ENCODE measurements at regions not wholly inside any gene's neighbourhood (a gene's known extent, or its start where the extent isn't known, plus 50 kb on each side); places are given as distances from the start of the nearest gene placed in this dataset.
A peak's percentile ranks its signal among the peaks of the same experiment; 100 is the strongest.
"Not testable (repeated sequence)": the region's sequence is repeated elsewhere in the genome, so short reads cannot be mapped to it uniquely, and the experiment has no call there.

DNA sequence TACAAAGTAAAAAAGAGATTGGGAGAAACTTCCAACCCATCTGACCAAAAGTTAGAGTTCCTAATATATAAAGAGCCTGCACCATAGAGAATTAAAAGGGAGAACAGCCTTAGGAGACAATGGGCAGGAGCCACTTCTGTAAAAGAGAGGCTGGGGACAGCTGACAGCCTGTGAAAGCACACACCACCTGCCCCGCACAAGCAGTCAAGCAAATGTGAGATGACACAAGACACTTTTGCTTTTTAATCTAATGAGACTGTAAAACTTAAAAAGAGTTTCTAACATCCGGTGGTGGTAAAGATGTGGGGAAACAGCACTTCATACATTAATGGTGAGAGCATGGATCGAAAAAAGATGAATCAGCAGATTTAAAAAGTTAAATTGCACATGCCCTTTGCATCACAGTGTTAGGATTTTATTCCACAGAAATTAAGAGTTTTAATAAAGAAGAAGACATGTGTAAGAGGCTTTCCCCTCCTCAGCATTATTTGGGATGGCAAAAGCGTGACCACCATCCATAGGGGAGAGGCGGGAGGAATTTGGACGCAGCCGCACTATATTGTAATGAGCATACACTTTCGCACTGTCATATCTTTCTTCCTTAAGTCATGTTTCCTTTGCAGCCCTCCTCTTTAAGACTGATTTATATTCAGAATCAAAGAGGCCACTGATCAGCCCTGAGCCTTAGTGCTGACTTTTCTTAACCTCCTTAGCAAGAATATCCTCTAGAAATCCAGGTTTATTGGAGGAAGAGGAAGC, 322.2 kb upstream of the CHRNA7 start:
- DNase-seq: not testable (repeated sequence)

DNA sequence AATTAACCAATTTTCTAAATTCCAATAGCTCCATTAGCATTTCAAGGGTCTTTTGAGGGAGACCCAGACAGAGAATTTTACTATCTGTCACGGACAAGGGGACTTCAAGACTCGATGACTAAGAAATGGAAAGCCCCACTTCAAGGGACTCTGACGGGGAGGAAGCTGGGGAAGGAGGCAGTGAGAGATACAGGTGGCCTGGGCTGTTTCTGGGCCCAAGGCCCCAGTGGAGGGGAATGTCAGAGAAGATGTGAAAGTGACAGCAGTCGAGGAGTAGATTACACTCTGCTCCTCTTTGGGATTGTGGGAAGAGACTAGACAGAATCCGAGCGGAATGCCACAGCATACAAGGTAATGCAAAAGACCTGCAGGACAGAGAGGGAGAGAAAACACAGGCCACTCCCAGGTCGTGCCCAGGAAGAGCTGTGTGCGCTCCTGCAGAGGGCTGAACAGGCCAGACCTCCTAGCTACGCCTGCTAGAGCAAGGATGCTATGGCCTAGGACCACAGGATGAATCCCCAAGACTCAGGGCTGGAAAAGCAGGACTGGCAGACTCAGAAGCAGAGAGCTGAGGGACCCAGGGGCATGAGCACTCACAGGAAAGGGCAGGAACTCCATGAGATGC, 321.5 kb upstream of the CHRNA7 start:
- not testable (repeated sequence) for DNase-seq

DNA sequence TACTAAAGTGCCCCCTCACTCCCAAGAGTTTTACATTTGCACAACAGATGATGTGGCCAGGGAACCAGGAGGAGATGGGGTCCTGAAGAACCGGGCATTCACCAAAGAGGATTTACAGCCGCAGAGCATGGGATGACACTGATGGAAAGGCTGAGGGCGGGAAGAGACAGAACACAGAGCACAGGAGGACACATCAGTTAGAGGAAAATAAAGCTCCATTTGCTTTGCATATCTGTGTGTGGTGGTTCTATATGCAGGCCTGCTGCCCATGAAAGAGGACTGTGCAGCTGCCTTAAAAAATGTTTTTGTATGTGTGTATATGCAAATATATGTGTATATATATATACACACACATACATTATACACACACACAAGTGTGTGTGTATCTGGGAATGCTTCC, 320.8 kb upstream of the CHRNA7 start:
- DNase-seq: not testable (repeated sequence)

DNA sequence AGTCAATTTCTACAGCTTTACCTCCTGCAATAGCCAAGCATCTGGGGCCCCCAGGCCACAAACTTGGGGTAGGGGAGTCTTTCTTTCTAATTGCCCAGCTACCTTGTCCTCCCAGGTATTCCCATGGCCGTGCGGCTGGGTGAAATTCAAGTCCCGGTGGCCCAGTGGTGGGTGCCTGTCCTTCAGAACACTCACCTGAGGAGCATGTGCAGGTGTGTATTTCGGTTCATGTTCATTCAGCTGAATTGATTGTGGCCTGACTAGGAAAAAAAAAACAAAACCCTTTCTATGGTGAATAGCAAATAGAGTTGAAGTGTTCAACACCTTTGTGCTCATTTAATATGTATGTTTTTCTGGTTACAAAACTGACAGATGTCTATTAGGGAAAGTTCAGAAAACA, 319.5 kb upstream of the CHRNA7 start:
- not testable (repeated sequence) for DNase-seq

DNA sequence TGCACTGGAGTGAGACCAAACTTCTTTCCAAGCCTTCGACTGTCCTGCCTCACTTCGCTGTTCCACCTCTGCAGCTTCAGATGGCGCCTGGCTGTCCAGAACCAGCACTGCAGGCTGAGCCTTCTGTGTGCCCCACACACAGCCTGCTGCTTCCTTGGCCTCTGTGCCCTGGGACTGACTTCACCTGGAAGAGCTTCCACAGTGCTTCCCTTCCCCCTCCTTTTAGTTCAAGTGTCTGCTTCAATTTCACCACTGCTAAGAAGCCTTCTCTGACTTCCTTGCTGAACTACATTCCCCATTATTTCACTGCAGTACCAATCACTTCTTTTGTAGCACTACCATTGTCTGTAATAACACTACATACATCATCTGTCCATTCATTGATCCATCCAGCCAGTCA, 315.1 kb upstream of the CHRNA7 start:
- not testable (repeated sequence) for DNase-seq

DNA sequence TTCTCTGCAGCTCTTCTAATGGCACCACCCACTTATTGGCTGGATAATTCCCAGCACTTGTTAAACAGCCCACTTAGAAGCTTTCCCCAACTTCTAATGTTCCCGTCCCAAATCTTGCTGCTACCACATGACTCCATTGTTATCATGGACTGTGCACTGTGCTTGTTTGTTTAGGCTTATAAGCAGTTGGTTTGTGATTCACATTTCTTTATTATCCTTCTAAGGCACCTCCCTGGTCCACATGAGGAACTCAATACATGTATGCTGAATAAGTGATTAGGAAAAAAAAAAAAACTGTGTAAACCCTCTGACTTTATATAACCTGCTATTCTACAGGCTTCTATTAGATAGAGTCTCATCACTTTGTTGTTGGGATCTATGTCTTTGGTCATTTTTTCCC, 311.7 kb upstream of the CHRNA7 start:
- DNase-seq: not testable (repeated sequence)

DNA sequence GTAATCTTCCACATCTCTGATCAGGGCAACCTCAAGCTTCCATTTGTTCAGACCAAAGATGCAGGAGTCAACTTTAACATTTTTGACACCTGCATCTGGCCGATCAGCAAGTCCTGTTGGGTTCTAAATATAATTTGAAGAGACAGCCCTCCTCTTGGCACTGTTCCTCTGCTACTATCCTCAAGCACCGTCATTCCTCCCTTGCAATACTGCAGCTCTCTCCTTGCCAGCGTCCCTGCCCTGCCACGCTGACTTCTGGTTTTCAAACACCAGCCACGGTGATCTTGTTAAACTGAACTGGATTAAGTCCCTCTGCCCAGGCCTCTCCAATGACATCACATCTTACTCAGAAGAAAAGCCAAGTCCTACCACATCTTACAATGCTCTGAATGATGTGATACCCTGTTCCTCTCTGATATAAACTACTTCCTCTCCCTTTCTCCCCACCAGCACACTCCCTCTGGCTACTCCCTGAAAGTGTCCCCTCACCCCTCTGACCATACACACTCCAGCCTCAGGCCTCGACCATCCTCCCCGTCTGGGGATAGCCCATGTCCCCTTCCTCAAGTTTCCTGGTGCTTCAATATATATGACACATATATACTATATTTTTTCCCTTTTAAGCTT, 310.8 kb upstream of the CHRNA7 start:
- not testable (repeated sequence) for DNase-seq

DNA sequence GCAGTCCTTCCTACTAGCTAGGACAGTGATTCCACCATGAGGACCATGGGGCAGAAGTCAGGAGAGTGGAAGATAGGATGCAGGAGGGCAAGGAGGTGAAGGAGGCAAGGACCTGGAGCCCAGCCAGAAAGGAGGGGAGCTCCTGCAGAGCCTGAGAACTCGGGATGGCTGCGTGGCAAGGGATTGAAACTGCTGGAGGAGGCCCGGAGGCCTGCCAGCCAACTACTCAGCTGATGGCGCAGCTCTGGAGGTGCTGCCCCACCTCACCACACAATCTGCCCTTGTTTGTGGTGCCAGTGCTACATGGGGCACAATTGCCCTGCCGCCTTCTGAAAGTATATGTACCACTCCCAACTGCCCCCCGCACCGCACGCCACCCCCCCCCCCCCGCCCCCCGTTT, 307.3 kb upstream of the CHRNA7 start:
- not testable (repeated sequence) for DNase-seq

DNA sequence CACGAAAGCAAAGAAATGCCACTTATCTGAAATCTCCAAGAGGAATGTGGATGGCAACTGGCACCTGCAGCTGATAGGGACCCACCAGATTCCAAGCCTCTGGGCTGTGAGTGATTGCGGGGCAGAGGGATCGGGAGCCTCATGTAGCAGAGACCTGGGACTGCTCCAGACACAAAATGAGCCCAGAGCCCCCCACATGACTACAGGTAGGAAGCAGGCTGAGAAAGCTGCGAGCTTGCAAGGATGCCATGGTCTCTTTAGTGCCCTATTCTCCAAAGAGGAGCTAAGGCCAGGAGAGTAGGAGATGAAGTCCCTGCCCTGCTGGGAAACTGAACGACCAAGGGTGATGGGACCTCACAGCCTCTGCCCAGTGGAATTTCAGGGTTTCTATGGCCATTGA, 305.4 kb upstream of the CHRNA7 start:
- not testable (repeated sequence) for DNase-seq

DNA sequence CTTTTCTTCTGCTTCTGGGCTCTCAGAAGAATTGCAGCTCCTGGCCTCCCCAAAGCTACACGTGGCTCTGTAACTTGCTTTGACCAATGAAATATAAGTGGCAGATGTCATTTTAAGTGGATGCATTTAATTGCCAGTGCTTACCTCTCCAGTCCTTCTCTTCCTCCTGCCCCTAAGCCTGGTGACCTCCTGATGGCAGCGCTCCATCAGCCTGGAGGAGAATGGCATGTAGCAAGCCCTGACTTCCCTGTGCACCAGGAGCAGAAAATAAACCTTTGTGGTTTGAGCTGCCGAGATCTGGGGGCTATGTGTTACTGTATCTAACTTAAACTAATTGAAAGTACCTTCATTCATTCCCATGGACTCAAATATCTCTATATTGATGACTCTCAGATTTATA, 304.7 kb upstream of the CHRNA7 start:
- not testable (repeated sequence) for DNase-seq

DNA sequence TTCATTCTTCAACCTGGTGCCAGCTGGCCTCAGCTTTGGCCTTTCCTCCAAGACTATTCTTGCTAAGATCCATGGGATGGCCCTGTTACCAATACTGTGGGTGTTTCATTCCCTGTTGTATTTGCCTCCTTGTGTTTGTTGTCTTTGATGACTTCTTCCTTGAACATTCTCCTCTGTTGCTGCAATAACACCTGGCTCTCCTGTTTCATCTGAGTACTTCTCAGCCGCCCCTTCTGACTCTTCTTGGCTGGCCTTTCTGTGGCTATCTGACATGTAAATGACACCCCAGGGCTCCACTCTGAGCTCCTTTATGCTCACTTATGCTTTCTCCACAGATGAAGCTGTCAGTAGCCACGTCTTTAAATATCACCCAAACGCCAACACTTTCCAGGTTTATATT, 302.7 kb upstream of the CHRNA7 start:
- no peak for DNase-seq

DNA sequence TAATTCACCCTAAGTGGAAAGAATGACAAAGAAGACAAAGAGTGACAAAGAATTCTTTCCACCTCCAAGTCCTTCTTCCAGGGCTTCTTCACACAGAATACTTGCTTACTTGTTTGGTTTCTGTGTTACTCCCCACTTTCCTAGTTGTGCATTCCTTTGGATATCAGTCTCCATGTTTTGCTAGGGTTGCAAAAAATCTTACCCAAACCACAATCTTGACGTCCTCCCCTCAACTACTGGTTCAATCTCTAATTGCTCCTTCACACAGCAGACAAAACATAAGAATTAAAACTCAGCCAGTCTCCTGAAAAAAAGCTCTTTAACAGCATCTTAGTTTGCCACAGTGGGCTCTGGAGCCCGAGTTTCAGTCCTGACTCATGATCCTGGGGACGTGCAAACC, 297.6 kb upstream of the CHRNA7 start:
- no peak for DNase-seq

DNA sequence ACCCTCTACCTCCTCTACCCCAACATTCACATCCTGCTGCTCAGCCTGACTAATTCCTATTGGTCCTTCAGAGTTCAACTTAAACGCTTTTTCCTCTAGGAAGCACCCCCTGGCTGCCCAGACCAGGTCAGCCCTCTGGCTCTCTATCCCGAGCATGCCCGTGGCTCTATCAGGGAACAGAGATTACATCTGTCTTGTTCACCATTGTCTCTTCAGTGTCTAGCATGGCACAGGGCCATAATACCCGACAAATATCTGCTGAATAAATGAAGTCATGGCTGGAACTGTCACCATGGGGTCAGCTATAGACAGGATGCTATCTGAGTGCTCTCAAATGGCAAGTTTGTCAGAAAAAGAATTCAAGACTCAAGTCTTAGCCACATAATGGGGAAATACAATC, 296.9 kb upstream of the CHRNA7 start:
- DNase-seq: no peak

DNA sequence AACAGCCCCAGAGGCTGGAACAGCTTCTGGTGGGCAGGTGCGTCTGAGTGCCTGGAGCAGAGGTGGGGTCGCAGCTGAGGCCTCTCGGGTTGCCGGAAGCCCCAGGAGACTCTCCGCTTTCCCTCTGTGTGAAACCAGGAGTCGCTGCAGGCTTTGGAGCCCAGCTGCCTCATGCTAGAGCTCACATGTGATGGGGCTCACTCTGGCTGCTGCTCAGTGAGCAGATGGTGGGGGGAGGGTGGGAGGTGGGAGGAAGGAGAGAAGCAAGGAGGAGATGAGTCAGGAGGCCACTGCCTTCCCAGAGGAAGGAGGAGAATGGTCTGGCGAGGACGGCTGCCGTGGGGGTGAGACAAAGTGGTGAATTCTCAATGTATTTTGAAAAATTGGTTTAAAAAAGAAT, 290.1 kb upstream of the CHRNA7 start:
- DNase-seq: no peak

DNA sequence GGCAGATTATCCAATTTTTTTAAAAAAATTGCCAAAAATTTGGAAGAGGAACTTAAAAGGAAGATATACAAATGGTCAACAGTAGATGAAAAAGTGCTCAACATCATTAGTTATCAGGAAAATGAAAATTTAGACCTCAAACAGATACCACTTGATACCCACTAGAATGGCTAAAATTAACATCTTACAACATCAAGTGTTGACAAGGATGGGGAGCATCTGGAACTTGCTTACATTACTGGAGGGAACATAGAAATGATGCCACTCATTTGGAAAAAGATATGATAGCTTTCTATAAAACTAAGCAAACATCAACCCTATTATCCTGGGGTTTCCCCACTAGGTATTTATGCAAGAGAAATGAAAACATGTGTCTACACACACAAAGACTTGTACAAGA, 284.5 kb upstream of the CHRNA7 start:
- no peak for DNase-seq

DNA sequence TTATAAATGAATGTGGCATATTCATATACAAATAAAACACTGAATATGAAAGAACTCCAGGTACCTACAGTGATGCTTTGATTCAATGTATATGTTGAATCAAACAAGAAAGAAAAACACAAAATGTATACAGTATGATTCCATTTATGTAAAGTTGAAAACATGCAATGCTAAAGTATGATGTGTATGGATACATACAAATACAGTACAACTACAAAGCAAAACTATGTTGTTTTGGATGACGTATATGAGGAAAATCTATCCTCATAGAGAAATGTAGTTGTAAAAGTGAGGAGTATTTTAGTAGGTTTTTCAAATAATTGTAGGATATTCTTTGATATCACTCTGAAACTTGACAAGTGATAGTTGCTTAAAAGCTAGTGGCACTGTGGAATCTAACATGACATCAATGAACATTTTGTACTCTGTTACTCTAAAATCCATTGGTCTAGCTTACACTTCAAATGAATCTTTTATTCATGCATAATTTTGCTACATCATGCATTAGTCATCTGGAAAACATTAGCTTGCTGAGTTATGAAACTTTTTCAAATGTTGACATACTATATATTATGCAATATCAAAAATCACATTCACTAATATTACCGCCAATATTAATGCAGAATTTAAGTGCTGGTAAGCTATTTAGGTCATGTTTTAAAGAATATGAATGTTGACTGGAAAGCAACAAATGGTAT, 278.1 kb upstream of the CHRNA7 start:
- DNase-seq: no peak

DNA sequence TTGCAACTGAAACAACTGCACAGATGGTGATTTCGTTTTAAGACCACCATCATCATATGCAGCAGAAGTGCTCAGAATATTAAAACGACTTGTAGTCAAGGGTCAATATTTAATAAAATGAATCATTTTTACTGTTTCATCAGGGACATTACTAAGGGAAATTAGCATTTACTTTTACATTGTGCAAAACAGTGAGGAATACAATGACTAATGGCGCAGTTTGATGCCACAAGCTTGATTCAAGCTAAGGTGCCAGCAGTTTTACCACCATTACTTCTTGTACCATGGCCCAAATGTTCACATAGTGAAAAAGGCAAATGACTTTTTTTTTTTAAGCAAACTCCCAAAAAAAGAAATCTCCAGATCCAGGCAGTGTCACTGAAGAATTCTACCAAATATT, 277.4 kb upstream of the CHRNA7 start:
- DNase-seq: no peak

DNA sequence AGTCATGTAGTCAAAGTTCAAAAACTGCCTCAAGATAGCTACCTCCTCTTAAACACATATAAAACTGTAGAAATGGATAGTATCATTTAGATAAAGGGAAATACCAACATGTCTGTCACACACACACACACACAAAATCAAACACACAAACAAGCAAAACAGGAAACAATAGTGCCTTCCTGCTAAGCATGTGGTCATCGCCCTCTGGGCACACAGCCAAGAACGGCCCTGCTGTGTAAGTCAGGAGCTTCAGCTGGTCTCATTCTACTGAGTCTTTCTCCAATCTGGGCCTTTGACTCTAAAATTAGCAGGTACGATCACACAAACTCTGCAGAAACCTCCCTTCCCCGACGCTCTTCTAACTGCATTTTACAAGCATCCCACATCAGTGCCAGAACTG, 272.2 kb upstream of the CHRNA7 start:
- DNase-seq: peak; percentile 1

DNA sequence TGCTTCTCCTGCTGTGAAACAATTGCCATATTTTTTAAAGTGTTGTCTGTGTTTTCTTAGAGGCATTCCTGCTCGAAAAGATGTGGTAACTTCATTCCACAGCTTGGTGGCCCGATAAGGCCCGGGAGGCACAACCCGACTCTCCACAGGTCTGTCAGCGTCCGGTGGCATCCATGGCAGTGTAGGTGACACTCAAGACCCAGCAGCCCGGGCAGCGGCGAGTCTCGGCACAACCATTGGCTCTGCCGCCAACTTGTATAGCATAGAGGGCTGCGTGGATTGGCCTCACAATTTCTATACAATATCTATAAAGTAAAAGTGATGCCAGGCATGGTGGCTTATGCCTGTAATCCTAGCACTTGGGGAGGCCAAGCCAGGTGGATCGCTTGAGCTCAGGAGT, 262.3 kb upstream of the CHRNA7 start:
- DNase-seq: no peak

DNA sequence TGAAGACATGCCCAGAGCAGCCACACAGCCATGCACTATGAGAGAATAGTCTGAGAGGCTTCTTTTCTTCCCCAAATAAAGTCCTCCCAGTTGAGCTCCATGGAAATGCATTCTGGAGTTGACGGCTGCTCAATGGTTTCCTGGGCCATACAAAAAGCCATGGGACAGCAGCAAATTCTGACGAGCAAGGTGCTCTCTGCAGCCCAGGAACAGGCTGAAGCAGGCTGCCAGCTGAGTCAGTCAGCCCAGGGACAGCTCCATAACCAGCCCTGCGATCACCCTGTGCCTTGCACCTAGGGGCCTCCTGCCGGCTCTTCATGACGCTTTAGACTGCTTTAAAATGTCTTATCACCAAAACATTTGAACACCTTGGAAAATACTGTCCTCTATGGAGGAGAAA, 256.3 kb upstream of the CHRNA7 start:
- DNase-seq: no peak

DNA sequence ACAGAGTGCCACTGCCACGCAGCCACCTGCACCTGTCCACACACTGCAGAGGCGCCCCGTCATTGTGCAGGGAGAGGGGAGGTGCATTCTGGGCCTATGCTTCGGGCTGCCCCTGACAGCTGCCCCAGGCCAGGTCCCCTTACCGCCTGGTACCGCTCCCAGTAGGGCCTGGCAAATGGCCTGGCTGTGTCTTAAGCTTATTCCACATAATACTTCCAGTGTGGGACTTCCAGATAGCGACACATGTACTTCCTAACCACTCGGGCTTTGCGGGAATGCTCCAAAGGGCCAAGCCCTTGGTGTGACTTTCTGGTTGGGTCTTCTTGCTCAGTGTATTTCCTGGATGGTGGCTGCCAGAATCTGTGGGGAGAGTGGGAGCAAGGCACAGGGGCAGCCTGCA, 254.3 kb upstream of the CHRNA7 start:
- no peak for DNase-seq

DNA sequence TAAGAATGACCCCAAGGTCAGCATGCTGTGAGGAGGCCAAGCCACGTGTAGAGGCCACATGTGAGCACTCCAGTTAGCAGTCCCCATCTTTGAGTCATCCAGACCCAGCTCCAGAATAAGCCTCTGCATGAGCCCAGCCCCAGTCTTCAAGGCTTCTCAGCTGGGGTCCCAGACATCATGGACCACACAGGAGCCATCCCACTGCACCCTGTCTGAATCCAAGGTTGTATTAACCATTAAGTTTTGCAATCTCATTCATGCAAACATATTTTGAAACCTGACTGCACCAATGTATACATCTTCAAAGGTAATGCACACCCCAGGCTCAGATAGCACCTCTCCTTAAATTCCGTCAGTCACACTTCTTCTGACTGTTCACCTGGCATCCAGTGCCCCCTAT, 249.1 kb upstream of the CHRNA7 start:
- no peak for DNase-seq

DNA sequence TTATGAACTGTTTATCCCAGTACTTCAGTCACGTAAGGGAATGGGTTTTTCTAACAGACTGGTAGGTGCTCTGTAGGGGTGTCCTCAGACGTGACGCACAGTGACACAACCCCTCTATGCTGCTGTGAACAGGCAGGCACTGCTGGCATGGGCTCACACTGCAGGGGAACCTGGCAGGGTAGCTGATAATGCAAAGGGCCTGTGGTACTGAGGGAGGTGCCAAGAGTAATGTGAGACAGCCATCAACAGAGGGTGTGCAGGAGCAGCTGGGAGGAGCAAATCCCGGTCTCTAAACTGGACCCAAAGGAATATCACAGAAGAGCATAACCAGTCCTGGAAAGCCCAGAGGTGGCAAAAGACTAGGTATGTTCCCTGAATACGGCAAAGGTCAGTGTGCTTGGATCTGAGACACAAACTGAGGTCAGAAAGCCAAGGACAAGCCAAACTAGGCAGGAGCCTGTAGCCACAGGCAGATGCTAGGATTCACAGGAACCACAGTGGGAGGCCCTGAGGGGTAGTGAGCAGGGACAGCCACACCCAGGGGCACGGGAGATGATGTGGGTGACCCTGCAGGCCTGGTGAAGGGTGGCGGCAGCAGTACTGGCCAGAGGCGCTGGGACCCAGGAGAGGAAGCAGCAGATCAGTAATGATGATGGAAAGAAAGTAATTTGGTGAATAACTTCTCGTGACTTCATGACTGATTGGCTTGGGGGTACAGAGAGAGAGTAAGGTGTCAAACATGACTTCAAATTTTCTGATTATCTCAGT, 248.1 kb upstream of the CHRNA7 start:
- no peak for DNase-seq
